ENCODE measurements at regions not wholly inside any gene's neighbourhood (a gene's known extent, or its start where the extent isn't known, plus 50 kb on each side); places are given as distances from the start of the nearest gene placed in this dataset.

DNA sequence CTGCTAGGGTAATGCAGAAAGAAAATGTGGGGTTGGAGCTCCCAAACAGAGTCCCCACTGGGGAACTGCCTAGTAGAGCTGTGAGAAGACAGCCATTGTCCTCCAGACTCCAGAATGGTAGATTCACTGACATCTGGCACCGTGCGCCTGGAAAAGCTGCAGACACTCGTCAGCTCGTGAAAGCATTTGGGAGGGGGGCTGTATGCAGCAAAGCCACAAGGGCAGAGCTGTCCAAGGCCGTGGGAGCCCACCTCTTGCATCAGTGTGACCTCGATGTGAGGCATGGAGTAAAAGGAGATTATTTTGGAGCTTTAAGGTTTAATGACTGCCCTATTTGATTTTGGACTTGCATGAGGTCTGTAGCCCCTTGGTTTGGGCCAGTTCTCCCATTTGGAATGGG, 242.9 kb downstream of the VGLL3 start:
- TF ChIP-seq CTCF (IDR thresholded peaks at IDR 0.05; ENCODE audit: insufficient read depth, low read length, poor library complexity, severe bottlenecking) (no peak), EZH2phosphoT487 (conservative IDR thresholded peaks at IDR 0.05; ENCODE audit: low read length) (no peak)
